GM21619 (cell line): ENCODE measurements at regions not wholly inside any gene's neighbourhood (a gene's known extent, or its start where the extent isn't known, plus 50 kb on each side); places are given as distances from the start of the nearest gene placed in this dataset.
A peak's percentile ranks its signal among the peaks of the same experiment; 100 is the strongest.

ENCODE experiments used
- ATAC-seq: cut with Tn5 transposase; IDR thresholded peaks from one replicate; pipeline ENCODE4 v1.9.1; 2021; ENCODE audit not compliant: unreplicated experiment

DNA sequence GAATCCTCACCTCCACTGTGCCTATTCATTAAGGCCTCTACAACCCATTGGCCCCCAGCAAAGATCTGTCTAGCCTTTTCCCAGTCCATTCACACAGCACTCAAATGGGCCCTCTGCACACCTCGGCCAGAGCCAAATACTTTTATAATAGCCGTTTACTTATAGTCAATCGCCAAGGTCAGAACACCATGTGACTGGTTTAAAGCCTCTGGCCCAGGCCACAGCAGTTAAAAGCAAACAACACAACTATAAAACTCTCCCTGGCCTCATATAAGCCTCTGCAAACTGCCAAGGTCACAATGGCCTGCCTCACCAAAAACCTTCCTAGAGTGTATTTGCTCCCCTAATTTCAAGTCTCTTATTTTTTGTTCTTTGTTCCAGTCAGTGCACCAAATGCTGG, 562.6 kb downstream of the CAAP1 start:
- no peak for ATAC-seq

DNA sequence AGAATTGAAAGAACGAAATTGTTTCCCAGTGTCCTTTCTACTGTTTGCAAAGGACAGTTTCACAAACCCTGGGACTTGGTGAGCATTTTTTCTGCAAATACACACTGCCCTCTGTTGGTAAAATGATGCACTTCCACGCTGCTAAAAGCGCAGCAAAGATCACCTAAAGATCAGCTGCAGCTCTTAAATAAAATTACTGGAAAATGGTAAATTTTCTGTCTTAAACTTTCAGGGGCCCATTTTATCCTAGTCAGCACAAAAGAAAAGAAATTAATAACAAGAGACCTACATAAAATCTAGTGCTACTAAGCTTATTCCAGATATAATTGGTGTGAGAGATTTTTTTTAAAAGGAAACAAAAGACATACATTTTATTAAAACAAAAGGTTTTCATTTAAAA, 566.0 kb downstream of the CAAP1 start:
- peak; percentile 57 for ATAC-seq

DNA sequence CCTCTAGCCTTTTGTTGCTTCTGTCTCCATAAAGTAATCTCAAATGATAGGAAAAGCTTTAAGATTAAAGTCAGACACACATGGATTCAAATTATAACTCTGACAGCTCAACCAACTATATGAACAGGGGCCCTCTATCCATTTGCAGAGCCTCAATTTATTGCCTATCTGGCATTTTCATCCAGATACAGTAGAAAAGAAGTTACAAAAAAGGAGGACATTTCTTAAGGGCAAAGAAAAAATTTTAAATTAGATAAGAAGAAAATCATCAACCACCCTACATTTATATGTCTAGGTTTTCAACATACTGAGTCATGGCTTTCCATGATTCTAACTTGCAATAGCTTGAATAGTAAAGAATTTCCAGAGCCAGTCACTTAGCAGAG, 567.2 kb downstream of the CAAP1 start:
- ATAC-seq, result no peak

- ATAC-seq, result no peak
Measured at GRCh38 chr9:26324786-26325443, 567.7 kb downstream of the CAAP1 start.

GRCh38 chr9:26321935-26322334, 570.7 kb downstream of the CAAP1 start:
- ATAC-seq, result no peak

DNA sequence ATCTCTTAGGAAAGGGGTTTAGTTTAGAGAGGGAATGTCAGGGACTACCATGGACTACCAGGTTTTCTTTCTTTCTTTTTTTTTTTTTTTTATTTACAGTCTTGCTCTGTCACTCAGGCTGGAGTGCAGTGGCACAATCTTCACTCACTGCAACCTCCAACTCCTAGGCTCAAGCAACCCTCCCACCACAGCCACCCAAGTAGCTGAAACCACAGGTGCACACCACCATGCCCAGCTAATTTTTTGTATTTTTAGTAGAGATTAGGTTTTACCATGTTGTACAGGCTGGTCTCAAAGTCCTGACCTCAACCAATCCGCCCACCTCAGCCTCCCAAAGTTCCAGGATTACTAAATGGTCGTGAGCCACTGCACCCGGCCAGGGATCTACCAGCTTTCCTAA, 572.7 kb downstream of the CAAP1 start:
- ATAC-seq, result no peak

DNA sequence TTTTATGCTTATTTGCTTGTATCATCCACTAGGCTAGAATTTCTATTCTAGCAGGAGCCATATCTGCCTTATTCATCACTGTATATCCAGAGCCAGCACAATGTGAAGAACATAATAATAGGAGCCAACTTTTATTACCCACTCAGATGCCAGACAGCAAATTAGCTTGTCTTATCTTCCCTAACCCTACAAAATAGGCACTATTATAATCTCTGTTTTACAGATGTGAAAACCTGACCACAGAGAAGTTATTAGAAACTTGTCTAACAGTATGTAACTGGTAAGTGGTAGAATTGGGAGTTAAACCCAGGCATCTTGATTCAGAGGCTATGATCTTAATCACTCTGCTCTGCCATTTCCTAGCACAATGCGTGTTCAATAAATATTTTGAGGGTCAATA, 579.5 kb downstream of the CAAP1 start:
- ATAC-seq, result no peak

DNA sequence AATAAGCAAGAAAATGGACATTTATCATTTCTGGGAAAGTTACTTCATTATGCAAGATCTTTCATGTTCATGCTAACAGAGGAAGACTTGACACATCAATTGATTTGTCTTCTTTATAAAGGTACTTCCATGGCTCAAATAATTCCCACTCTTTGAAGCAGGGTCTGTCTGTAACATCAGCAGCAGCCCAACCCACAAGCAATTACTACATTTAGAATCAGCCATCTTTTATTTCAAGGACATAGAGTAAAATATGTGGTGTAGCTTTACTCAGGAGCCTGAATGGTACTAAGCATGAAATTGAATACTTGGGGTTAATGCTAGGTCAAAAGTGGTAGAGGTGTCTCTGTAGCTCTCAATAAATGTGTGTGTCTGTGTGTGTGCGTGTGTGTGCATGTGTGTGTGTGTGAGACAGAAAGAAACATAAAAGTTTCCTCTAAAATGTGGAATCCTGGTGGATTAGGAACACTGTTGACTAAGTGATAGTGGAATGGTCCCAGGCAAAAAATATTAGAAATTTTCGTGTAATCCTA, 581.1 kb downstream of the CAAP1 start:
- ATAC-seq, result no peak

- ATAC-seq, result no peak
Measured at GRCh38 chr9:26310294-26310693, 582.3 kb downstream of the CAAP1 start.

DNA sequence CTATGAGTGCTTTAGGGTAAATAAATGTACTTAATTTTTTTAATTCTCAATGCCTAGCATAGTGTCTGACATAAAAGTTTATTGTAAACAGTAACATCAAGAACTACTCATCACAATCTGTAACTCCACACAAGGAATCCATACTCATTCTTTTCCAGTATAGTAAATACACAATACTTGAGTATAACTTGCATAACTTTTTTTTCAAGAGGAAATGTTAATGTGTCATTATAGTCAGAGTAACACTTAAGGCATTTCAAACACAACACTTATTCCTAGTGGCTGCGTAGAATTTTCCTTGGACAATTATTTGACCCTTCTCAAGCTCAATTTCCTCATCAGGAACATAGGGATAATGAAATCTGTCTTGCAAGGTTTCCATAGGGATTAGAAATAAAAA, 584.3 kb downstream of the CAAP1 start:
- ATAC-seq, result no peak

DNA sequence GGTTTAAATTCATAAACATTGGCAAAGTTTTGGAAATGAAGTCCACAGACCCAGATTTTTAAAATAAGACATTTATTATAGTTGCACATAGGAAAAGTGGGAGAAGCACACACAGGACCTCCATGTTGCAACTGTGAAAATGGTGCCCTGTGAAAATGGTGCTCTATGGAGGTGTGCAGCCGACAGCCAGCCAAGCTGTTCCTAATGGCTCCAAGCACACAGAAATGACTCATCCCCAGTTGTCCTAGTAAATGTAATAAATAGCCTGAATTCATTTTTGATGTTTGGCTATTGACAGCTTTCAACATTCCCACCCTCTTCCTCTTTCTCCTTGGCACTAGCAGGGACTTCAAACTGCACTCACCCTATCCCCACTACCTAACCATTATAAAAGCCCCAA, 590.9 kb downstream of the CAAP1 start:
- ATAC-seq, result no peak

GRCh38 chr9:26301046-26301445, 591.6 kb downstream of the CAAP1 start:
- ATAC-seq, result no peak

GRCh38 chr9:26296910-26297572, 595.6 kb downstream of the CAAP1 start:
- no peak for ATAC-seq

GRCh38 chr9:26292943-26293342, 599.7 kb downstream of the CAAP1 start:
- no peak for ATAC-seq

DNA sequence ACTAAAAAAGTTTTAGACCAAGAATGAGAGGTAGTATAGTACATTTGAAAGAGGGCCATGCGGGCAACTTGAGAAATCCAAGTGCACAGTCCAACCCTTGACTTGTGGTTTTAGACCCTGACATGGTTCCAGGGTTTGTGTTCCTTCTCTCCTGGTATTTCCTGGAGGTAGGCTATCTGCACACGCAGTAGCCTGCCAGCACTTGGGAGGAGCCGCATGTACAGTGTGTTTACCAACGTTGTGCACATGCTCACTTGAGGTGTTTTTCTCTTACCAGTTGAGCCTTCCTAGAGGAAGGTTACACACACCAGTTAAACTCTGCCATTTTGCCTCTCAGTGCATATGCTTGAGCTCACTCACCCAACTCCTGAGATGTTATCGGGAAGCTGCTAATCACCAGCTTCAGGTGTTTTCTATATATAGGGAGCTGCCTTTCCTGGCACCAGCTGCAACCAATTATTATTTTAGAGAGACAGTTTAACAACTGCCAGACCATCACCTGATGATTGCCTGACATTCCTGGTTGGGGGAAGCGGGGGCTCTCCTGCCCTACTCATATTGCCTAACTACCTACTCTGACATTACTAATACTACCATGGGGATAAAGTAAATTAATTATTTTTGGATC, 593.4 kb upstream of the TUSC1 start:
- no peak for ATAC-seq

DNA sequence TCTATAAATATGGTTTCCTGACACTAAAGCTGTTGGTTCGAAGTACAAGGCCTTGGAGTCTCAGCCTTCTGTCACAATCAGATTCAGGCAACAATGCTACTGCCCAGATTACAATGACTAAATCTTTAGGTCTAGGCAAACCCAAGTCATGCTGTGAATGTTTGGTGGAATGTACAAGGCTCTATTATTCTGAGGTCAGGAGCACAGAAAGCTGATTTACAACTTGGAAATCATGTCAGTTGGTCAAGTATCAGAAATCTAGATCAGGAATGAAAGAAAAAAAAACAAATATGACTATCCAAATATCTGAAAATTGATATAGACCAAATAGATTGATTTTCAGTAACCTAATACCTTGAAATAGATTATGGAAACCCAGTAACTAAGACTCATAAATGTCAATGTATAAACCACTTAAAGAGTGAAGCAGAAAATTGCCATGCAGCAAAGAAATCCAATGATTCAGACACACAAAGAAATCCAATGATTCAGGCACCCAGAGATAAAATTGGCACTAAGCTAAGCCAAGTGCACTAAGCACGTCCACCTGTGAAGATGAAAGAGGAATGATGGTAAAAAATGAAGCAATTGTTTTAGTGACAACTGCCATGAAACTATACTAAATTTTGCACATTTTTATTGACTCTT, 588.0 kb upstream of the TUSC1 start:
- ATAC-seq, result no peak

DNA sequence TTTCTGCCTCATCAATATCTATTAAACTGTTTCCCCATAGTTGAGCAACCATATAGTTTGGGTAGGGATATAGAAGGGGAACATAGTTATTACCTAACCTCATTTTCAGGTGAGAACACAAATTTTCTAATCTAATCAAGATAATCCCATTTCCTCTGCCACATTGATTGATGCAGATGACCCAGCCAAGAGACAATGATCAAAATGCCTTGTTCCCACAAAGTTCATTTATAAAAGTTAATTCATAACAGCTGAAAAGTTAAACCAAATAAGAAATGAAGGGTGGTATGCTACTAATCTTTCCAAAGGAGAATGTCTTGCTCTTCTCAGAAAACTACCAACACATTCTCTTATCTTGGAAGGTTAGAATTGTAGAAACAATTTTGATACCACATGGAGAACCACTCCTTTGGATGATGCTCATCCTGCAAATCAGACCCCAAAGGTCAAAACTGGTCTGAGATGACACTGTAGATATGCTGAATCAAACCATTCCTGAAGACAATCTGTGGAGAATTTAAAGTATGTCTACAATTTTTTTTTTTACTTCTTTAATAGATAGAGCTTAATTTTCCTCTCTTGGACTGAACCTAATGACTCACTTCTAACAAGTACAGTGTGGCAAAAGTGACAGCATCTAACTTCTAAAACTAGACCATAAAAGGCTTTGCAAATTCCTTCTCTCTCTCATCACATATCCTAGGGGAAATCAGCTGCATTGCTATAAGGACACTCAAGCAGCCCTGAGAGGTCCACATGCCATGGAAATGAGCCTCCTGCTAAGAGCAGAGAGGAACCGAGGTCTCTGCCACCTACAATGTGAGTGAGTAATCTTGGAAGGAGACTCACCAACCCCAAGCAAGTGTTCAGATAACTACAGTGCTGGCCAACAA, 586.7 kb upstream of the TUSC1 start:
- no peak for ATAC-seq

DNA sequence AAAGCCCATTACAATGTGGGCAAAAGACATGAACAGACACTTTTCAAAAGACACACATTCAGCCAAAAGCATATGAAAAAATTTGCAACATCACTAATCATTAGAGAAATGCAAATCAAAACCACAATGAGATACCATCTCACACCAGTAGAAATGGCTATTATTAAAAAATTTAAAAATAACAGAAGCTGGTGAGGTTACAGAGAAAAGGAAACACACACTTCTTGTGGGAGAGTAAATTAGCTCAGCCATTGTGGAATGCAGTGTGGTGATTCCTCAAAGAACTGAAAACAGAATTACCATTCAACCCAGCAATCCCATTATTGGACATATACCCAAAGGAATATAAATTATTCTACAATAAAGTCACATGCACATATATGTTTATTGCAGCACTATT, 585.2 kb upstream of the TUSC1 start:
- no peak for ATAC-seq

DNA sequence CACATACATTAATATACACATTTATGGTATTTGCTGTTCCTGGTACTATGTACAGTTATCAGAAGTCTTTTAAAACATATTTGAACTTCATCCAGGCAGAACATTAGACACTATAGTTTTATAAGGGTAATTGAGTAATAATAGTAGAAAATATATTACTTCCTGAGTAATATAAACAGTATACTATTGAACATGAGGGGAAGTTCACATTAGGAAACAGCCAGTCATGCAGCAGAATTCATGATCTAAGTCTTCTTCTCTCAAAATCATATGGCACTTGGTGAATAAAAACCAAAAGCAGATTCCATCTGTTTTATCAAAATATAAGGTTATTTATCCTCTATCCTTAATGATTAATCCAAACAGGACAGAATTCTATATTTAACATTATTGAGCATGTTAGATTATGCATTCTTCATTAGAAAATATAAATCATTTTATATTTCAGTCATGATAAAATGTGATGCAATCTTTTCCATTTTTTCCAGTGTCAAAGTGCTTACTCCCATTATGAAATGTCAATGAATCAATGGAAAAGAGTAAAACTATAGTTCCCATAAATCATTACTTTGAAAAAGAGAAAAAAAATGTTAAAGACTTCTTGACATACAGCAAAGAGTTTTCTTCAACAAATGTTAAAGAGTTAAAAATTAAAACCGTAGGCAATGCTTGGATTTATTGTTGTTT, 584.3 kb upstream of the TUSC1 start:
- no peak for ATAC-seq
